Nucleus accumbens (tissue), 56 donors: ENCODE measurements at regions not wholly inside any gene's neighbourhood (a gene's known extent, or its start where the extent isn't known, plus 50 kb on each side); places are given as distances from the start of the nearest gene placed in this dataset.
A peak's percentile ranks its signal among the peaks of the same experiment; 100 is the strongest.

Source experiments
- DNase-seq, 56 donors: peaks; one replicate each; lab custom pipeline; 2025; lab: John Stamatoyannopoulos, UW

GRCh38 chr11:131043251-131043650 is 127.0 kb upstream of the SNX19 start:
- DNase-seq: no peak

- no peak for DNase-seq
Observed at GRCh38 chr11:131044851-131045250, 128.6 kb upstream of the SNX19 start.

- DNase-seq: no peak
Observed at GRCh38 chr11:131052367-131052766, 136.1 kb upstream of the SNX19 start.

- DNase-seq: no peak
Observed at GRCh38 chr11:131056036-131056435, 139.8 kb upstream of the SNX19 start.

GRCh38 chr11:131063638-131064037 is 147.4 kb upstream of the SNX19 start:
- DNase-seq: no peak

GRCh38 chr11:131064373-131064991 is 148.2 kb upstream of the SNX19 start:
- DNase-seq: peak in 51 of 56 donors; percentile 2 to 78 (median 40)

GRCh38 chr11:131065435-131066413 is 149.4 kb upstream of the SNX19 start:
- DNase-seq: no peak

GRCh38 chr11:131066551-131066950 is 150.3 kb upstream of the SNX19 start:
- no peak for DNase-seq

- DNase-seq: no peak
Observed at GRCh38 chr11:131070365-131070764, 154.1 kb upstream of the SNX19 start.

- DNase-seq: no peak
Observed at GRCh38 chr11:131073167-131073566, 156.9 kb upstream of the SNX19 start.

- DNase-seq: no peak
Observed at GRCh38 chr11:131074573-131074972, 158.3 kb upstream of the SNX19 start.

GRCh38 chr11:131077340-131077739 is 161.1 kb upstream of the SNX19 start:
- no peak for DNase-seq

- DNase-seq: no peak
Observed at GRCh38 chr11:131079036-131079435, 162.8 kb upstream of the SNX19 start.

- DNase-seq: no peak
Observed at GRCh38 chr11:131089727-131090245, 173.5 kb upstream of the SNX19 start.

GRCh38 chr11:131092469-131092868 is 176.2 kb upstream of the SNX19 start:
- DNase-seq: no peak

- DNase-seq: no peak
Observed at GRCh38 chr11:131094827-131095226, 178.5 kb upstream of the SNX19 start.

- DNase-seq: peak in 14 of 56 donors; percentile 1 to 52 (median 16)
Observed at GRCh38 chr11:131095511-131096185, 179.4 kb upstream of the SNX19 start.

GRCh38 chr11:131099013-131099412 is 182.7 kb upstream of the SNX19 start:
- no peak for DNase-seq

- no peak for DNase-seq
Observed at GRCh38 chr11:131099746-131100145, 183.5 kb upstream of the SNX19 start.

- peak in 1 of 56 donors; percentile 4 for DNase-seq
Observed at GRCh38 chr11:131108760-131109159, 192.5 kb upstream of the SNX19 start.

- DNase-seq: peak in 6 of 56 donors; percentile 8 to 32 (median 11)
Observed at GRCh38 chr11:131109257-131109656, 193.0 kb upstream of the SNX19 start.
